GM12801 (cell line): ENCODE measurements at regions not wholly inside any gene's neighbourhood (a gene's known extent, or its start where the extent isn't known, plus 50 kb on each side); places are given as distances from the start of the nearest gene placed in this dataset.

ENCODE experiments used
- CTCF ChIP-seq: IDR thresholded peaks from one replicate; pipeline ENCODE4 v1.5.1; 2011; ENCODE audit warnings: control low read depth; ENCODE audit not compliant: insufficient read length; ENCODE audit errors: extremely low read depth

- no peak for TF ChIP-seq CTCF
Measured at GRCh38 chr3:159887911-159888310, 100.7 kb upstream of the IL12A start.

- TF ChIP-seq CTCF: no peak
Measured at GRCh38 chr3:159892171-159892795, 96.4 kb upstream of the IL12A start.

- no peak for TF ChIP-seq CTCF
Measured at GRCh38 chr3:159892801-159893200, 95.8 kb upstream of the IL12A start.

- TF ChIP-seq CTCF: no peak
Measured at GRCh38 chr3:159894386-159894785, 94.2 kb upstream of the IL12A start.

GRCh38 chr3:159895430-159895829 lies 93.2 kb upstream of the IL12A start:
- TF ChIP-seq CTCF: no peak

GRCh38 chr3:159896543-159896942 lies 92.1 kb upstream of the IL12A start:
- TF ChIP-seq CTCF: no peak

GRCh38 chr3:159897331-159898075 lies 91.1 kb upstream of the IL12A start:
- TF ChIP-seq CTCF: no peak
